ENCODE measurements at regions not wholly inside any gene's neighbourhood (a gene's known extent, or its start where the extent isn't known, plus 50 kb on each side); places are given as distances from the start of the nearest gene placed in this dataset.

- TF ChIP-seq CTCF (conservative IDR thresholded peaks at IDR 0.05; ENCODE audit: low read length) (no peak), EZH2phosphoT487 (IDR thresholded peaks at IDR 0.05; ENCODE audit: borderline replicate concordance) (no peak)
Measured at GRCh38 chr13:44255771-44256364, 117.8 kb upstream of the SERP2 start.
